GM12878 (cell line): ENCODE measurements at regions not wholly inside any gene's neighbourhood (a gene's known extent, or its start where the extent isn't known, plus 50 kb on each side); places are given as distances from the start of the nearest gene placed in this dataset.

Experiments
- NFIC ChIP-seq: IDR thresholded peaks from 2 replicates; pipeline ENCODE4 v1.6.1; 2012; ENCODE audit warnings: low read depth, mild to moderate bottlenecking, inconsistent platforms, low read length, moderate library complexity
- POLR2A ChIP-seq: IDR thresholded peaks from 2 replicates; pipeline ENCODE4 v1.6.1; 2011; ENCODE audit warnings: low read depth, mild to moderate bottlenecking, low read length
- POLR2AphosphoS2 ChIP-seq: IDR thresholded peaks from 2 replicates; pipeline ENCODE4 v1.6.1; 2011; ENCODE audit warnings: low read depth, mild to moderate bottlenecking, low read length, improper control_type of control experiment, moderate library complexity
- RCOR1 ChIP-seq: conservative IDR thresholded peaks from 2 replicates; pipeline ENCODE4 v1.6.1; 2012; ENCODE audit warnings: low read depth, low read length, improper control_type of control experiment
- REST ChIP-seq: IDR thresholded peaks from 2 replicates; pipeline ENCODE4 v1.6.1; 2012; ENCODE audit warnings: mild to moderate bottlenecking, low read depth, low read length
- SPI1 ChIP-seq: IDR thresholded peaks from 2 replicates; pipeline ENCODE4 v1.6.1; 2011; ENCODE audit warnings: low read depth, mild to moderate bottlenecking, low read length, moderate library complexity, borderline replicate concordance; ENCODE audit not compliant: insufficient read depth
- SUPT20H ChIP-seq: IDR thresholded peaks from 2 replicates; pipeline ENCODE4 v1.6.1; 2011; ENCODE audit warnings: low read depth, mild to moderate bottlenecking, low read length, moderate library complexity, borderline replicate concordance; ENCODE audit not compliant: control insufficient read depth
- TF ChIP-seq, protein P1 (sequence below): IDR thresholded peaks from 2 replicates; pipeline ENCODE4 v1.6.1; 2011; ENCODE audit warnings: borderline replicate concordance, low read depth, mild to moderate bottlenecking, moderate library complexity, mixed read lengths, low read length; ENCODE audit not compliant: insufficient read depth; ENCODE audit errors: extremely low read length

- TF ChIP-seq REST (no peak), NFIC (no peak), SUPT20H (no peak), POLR2A (no peak), POLR2AphosphoS2 (no peak), RCOR1 (no peak), SPI1 (no peak)
- TF ChIP-seq, protein P1, sequence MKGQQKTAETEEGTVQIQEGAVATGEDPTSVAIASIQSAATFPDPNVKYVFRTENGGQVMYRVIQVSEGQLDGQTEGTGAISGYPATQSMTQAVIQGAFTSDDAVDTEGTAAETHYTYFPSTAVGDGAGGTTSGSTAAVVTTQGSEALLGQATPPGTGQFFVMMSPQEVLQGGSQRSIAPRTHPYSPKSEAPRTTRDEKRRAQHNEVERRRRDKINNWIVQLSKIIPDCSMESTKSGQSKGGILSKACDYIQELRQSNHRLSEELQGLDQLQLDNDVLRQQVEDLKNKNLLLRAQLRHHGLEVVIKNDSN, result no peak
Observed at GRCh38 chr10:14422431-14422830, 91.7 kb upstream of the FRMD4A start.
